CD14-positive monocyte (primary cell): ENCODE measurements at regions not wholly inside any gene's neighbourhood (a gene's known extent, or its start where the extent isn't known, plus 50 kb on each side); places are given as distances from the start of the nearest gene placed in this dataset.
A peak's percentile ranks its signal among the peaks of the same experiment; 100 is the strongest.

Experiments used
- DNase-seq, 3 donors: peaks; one replicate each; pipeline ENCODE4 v3.0.0-alpha.2; 2011 to 2022
- H2AFZ ChIP-seq: 2 replicates; pipeline ENCODE4 v1.6.0; 2012; ENCODE audit warnings: mild to moderate bottlenecking, low read depth, low read length, inconsistent platforms; ENCODE audit not compliant: insufficient read depth, poor library complexity, severe bottlenecking
- H3K27ac ChIP-seq, 2 donors: 1 replicate in 1 of 2; 2 replicates in 1 of 2; pipeline ENCODE4 v1.5.1; 2012 to 2013; ENCODE audit warnings: low read length in 2 of 2, control low read depth in 1 of 2, inconsistent platforms in 1 of 2, low read depth in 1 of 2, mild to moderate bottlenecking in 1 of 2
- H3K27me3 ChIP-seq, 2 donors: one replicate each; pipeline versions ENCODE4 v1.6.0 to v1.6.1; 2011 to 2013; ENCODE audit warnings: low read length in 2 of 2; ENCODE audit not compliant: control insufficient read depth in 2 of 2, insufficient read depth in 2 of 2
- H3K36me3 ChIP-seq, 2 donors: replicated peaks in 1 of 2; 1 replicate in 1 of 2; 2 replicates in 1 of 2; pipeline versions ENCODE4 v1.5.1 to v1.6.1; 2012 to 2013; ENCODE audit warnings: low read length in 2 of 2, control low read depth in 1 of 2, inconsistent platforms in 1 of 2, mild to moderate bottlenecking in 1 of 2; ENCODE audit not compliant: insufficient read depth in 2 of 2, control insufficient read depth in 1 of 2
- H3K4me1 ChIP-seq, 2 donors: 1 replicate in 1 of 2; 2 replicates in 1 of 2; pipeline versions ENCODE4 v1.5.1 to v1.6.1; 2012 to 2013; ENCODE audit warnings: low read length in 2 of 2, control low read depth in 1 of 2, inconsistent platforms in 1 of 2, mild to moderate bottlenecking in 1 of 2, moderate library complexity in 1 of 2; ENCODE audit not compliant: insufficient read depth in 2 of 2, control insufficient read depth in 1 of 2
- H3K4me2 ChIP-seq: replicated peaks from 2 replicates; pipeline ENCODE3; 2012; ENCODE audit warnings: low read length, moderate library complexity, mild to moderate bottlenecking; ENCODE audit not compliant: poor library complexity, severe bottlenecking; ENCODE audit errors: extremely low read depth
- H3K4me3 ChIP-seq, 3 experiments: fragments of 200-600 bp in 1 of 3; sonication (generic) in 1 of 3; replicated peaks in 1 of 3; 1 replicate in 2 of 3; 2 replicates in 1 of 3; pipeline ENCODE4 v1.5.1; 2011 to 2013; ENCODE audit warnings: low read length in 3 of 3, mild to moderate bottlenecking in 3 of 3, control low read depth in 2 of 3, low read depth in 2 of 3, inconsistent platforms in 1 of 3, moderate library complexity in 1 of 3
- H3K79me2 ChIP-seq: 2 replicates; pipeline ENCODE4 v1.6.0; 2012; ENCODE audit warnings: mild to moderate bottlenecking, control low read depth, inconsistent platforms, low read length, moderate library complexity; ENCODE audit not compliant: insufficient read depth
- H3K9ac ChIP-seq: 2 replicates; pipeline ENCODE4 v1.6.0; 2017; ENCODE audit warnings: low read length, mild to moderate bottlenecking; ENCODE audit not compliant: insufficient read depth, poor library complexity, severe bottlenecking
- H3K9me3 ChIP-seq, 2 donors: replicated peaks in 1 of 2; 1 replicate in 1 of 2; 2 replicates in 1 of 2; pipeline versions ENCODE4 v1.5.1 to v1.6.1; 2012 to 2013; ENCODE audit warnings: low read length in 2 of 2, control low read depth in 1 of 2; ENCODE audit not compliant: control insufficient read depth in 1 of 2, insufficient read depth in 1 of 2
- H4K20me1 ChIP-seq: 2 replicates; pipeline ENCODE4 v1.6.0; 2012; ENCODE audit warnings: mild to moderate bottlenecking, low read length, control low read depth, moderate library complexity; ENCODE audit not compliant: insufficient read depth
- H3K27ac Mint-ChIP-seq, 7 donors: one replicate each; pipeline ENCODE4 v1.8.0; 2020; ENCODE audit warnings: mild to moderate bottlenecking in 7 of 7, mixed read lengths in 7 of 7, moderate library complexity in 6 of 7, inconsistent platforms in 2 of 7
- H3K27me3 Mint-ChIP-seq, 3 donors: one replicate each; pipeline ENCODE4 v1.8.0; 2021 to 2022; ENCODE audit warnings: low read depth in 3 of 3, mild to moderate bottlenecking in 3 of 3, mixed read lengths in 3 of 3, moderate library complexity in 3 of 3, inconsistent platforms in 1 of 3
- H3K36me3 Mint-ChIP-seq, 2 donors: one replicate each; pipeline ENCODE4 v1.8.0; 2020; ENCODE audit warnings: mixed read lengths in 2 of 2, inconsistent platforms in 1 of 2, mild to moderate bottlenecking in 1 of 2
- H3K4me1 Mint-ChIP-seq: one replicate; pipeline ENCODE4 v1.8.0; 2020; ENCODE audit warnings: mild to moderate bottlenecking, mixed read lengths
- H3K4me3 Mint-ChIP-seq, 2 donors: one replicate each; pipeline ENCODE4 v1.8.0; 2020; ENCODE audit warnings: mild to moderate bottlenecking in 2 of 2, mixed read lengths in 2 of 2, moderate library complexity in 1 of 2
- H3K9me3 Mint-ChIP-seq, 7 donors: one replicate each; pipeline ENCODE4 v1.8.0; 2020 to 2022; ENCODE audit warnings: mixed read lengths in 7 of 7, mild to moderate bottlenecking in 6 of 7, moderate library complexity in 6 of 7, inconsistent platforms in 2 of 7
- CTCF ChIP-seq: fragments of 200-600 bp; IDR thresholded peaks from one replicate; pipeline ENCODE4 v1.8.0; 2022; ENCODE audit warnings: antibody characterized with exemption, mild to moderate bottlenecking
- WGBS: methylation state at CpG from one replicate; pipeline ENCODE4 v1.1.5; 2013; ENCODE audit warnings: missing lambda C conversion rate; ENCODE audit not compliant: insufficient coverage; 5-methylcytosine and 5-hydroxymethylcytosine counted together
- intact Hi-C, 2 donors: fragments of 100-400 bp; cut with micrococcal nuclease; formaldehyde crosslinking; loops; one replicate each; pipeline versions ENCODE4 v1.15.0 to v1.15.1; 2023

- no peaks in the 10 kb centered on the region for H3K4me1 Mint-ChIP-seq
- Histone ChIP-seq H3K4me3 (no peak overlapping the region), H3K9me3 (peaks cover 0 to 10% of the 10 kb centered on the region in 2 donors), H3K4me2 (no peak overlapping the region), H3K9ac (no peak overlapping the region), H3K36me3 (no peaks in the 10 kb centered on the region), H3K27ac (no peak overlapping the region), H3K4me1 (no peaks in the 10 kb centered on the region), H4K20me1 (no peaks in the 10 kb centered on the region), H3K79me2 (no peaks in the 10 kb centered on the region), H3K27me3 (no peaks in the 10 kb centered on the region), H2AFZ (no peak overlapping the region)
- intact Hi-C loops, result no loop called here
- no peaks in the 10 kb centered on the region for H3K27me3 Mint-ChIP-seq
- no peak for TF ChIP-seq CTCF
- H3K27ac Mint-ChIP-seq, result no peak overlapping the region
- no CpG with 5 or more reads among the region's 2 CpGs for WGBS
- DNase-seq, result no peak
- H3K36me3 Mint-ChIP-seq, result no peaks in the 10 kb centered on the region
- H3K9me3 Mint-ChIP-seq, result peaks cover 0 to 8% (median 0%) of the 10 kb centered on the region in 7 donors
- no peak overlapping the region for H3K4me3 Mint-ChIP-seq
Measured at GRCh38 chr4:59058543-59058942, 1948.4 kb upstream of the IGFBP7 start.

DNA sequence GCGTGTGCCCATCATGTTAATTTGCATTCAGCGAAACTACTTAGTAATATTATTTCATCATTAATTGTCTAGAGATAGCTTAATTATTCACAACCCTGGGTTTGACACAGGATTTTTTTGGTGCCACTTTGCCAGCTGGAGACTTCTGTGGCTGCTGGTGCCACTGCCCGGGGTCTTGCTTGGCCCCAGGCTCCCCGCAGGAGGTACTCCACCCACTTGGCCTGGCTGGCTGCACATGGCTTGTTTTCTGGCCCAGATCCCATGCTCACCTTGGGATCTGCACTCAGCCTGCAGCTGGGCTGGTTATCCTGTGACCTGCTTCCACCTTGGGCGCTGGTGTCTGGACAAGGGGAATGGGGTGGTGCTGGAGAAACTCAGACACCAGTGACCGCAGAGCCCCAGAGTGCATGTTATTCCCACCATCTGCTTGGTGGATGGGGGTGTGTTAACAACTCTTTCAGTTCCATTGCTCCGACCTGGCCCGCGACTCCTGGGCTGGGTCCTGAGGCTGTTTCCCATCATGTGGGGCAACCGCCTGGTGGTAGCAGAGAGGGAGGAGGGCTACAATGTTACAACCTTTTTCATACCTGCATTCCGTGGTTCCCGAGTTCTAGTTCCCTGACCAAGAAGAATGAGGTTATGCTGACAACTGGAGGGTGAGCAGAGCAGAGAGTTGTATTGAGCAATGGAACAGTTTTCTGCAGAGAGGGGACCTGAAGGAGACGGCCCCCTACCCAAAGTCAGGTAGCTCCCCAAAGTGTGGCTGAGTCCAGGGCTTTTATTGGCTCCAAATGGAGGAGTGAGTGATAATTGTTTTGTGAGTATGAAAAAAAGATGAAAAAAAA lies 1950.0 kb upstream of the IGFBP7 start:
- DNase-seq, result no peak
- intact Hi-C loops, result no loop called here
- peaks cover 0 to 8% (median 3%) of the 10 kb centered on the region in 7 donors for H3K9me3 Mint-ChIP-seq
- Histone ChIP-seq H3K4me3 (no peak overlapping the region), H3K79me2 (no peaks in the 10 kb centered on the region), H3K27ac (no peak overlapping the region), H3K9me3 (peaks cover 0 to 10% of the 10 kb centered on the region in 2 donors), H3K4me1 (no peaks in the 10 kb centered on the region), H4K20me1 (no peaks in the 10 kb centered on the region), H3K27me3 (no peaks in the 10 kb centered on the region), H3K9ac (no peak overlapping the region), H3K4me2 (no peak overlapping the region), H3K36me3 (no peaks in the 10 kb centered on the region), H2AFZ (no peak overlapping the region)
- peak overlapping the region in 1 of 7 donors; percentile 16 for H3K27ac Mint-ChIP-seq
- 81% methylated on average over 4 of the region's 13 CpGs for WGBS
- no peaks in the 10 kb centered on the region for H3K4me1 Mint-ChIP-seq
- H3K27me3 Mint-ChIP-seq, result no peaks in the 10 kb centered on the region
- no peak for TF ChIP-seq CTCF
- no peak overlapping the region for H3K4me3 Mint-ChIP-seq
- H3K36me3 Mint-ChIP-seq, result no peaks in the 10 kb centered on the region
